ENCODE measurements at regions not wholly inside any gene's neighbourhood (a gene's known extent, or its start where the extent isn't known, plus 50 kb on each side); places are given as distances from the start of the nearest gene placed in this dataset.

DNA sequence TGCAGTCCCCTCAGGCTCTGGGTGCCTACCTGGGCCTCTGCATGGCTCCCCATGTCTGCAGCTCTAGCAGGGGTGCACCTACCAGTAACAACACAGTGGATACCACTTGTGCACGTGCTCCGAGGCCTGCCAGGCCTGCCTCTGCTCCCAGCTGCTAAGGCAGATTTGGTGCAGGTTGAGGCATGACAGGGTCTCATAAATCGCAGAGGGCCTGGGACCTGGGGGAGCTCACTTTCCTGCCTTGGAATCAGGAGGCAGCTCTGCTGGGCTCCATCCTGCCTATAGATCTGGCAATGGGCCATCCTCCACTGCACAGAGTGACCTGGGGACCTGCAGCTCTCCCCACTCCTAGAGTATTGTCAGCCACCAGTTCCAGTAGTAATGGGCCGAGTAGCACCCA, 121.9 kb upstream of the CXCL14 start:
- ATAC-seq (no peak; a peak in 1 of 6 replicates), FAIRE-seq (no peak), DNase-seq (ENCODE audit: low read depth in 1 of 2, low spot score in 1 of 2) (no peak)
- POLR2A ChIA-PET: no interaction called here
- Histone ChIP-seq H3K27ac (no peak overlapping the region), H3K4me3 (no peak overlapping the region), H3K4me2 (no peak overlapping the region), H3K4me1 (no peaks in the 10 kb centered on the region), H3K9me3 (no peaks in the 10 kb centered on the region)
- CTCF ChIA-PET: no interaction called here
- WGBS (ENCODE audit: missing lambda C conversion rate): 52% methylated on average over 4 of the region's 4 CpGs
- TF ChIP-seq RAD21 (conservative IDR thresholded peaks at IDR 0.05 in 1 of 2, IDR thresholded peaks at IDR 0.05 in 1 of 2): no peak
- no peak for TF ChIP-seq RNF2 (IDR thresholded peaks at IDR 0.05; ENCODE audit: borderline replicate concordance, low read depth)
- no peak for TF ChIP-seq RFX5 (IDR thresholded peaks at IDR 0.05)
- no peak for TF ChIP-seq HOXB13 (CRISPR knock-in tag; IDR thresholded peaks at IDR 0.05; ENCODE audit: low read depth)

DNA sequence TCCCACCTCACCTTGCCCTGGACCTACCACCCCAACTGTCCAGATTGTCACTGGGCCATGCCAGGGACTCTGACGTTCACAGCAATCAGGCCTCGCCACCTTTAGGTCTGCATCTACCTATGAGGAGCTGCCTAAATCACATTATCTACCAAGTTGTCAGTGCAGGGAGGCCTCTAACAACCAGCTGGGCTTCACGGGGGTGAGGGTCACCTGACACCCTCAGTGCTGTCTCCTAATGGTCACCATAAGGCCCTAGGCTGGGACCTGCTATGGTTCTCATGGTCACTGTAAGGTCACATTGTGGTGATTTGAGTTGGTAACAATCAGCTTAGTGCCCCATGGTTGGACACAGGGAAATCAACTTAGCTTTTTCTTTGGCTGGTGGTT, 119.2 kb upstream of the CXCL14 start:
- no peak for DNase-seq (ENCODE audit: low read depth in 1 of 2, low spot score in 1 of 2)
- TF ChIP-seq JUN (IDR thresholded peaks at IDR 0.05): no peak
- no peak for TF ChIP-seq TFCP2L1 (CRISPR knock-in tag; IDR thresholded peaks at IDR 0.05)
- TF ChIP-seq RNF2 (IDR thresholded peaks at IDR 0.05; ENCODE audit: borderline replicate concordance, low read depth): no peak
- no peak for TF ChIP-seq POLR2A (IDR thresholded peaks at IDR 0.05; ENCODE audit: low read length)
- TF ChIP-seq, protein P1, sequence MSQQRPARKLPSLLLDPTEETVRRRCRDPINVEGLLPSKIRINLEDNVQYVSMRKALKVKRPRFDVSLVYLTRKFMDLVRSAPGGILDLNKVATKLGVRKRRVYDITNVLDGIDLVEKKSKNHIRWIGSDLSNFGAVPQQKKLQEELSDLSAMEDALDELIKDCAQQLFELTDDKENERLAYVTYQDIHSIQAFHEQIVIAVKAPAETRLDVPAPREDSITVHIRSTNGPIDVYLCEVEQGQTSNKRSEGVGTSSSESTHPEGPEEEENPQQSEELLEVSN (IDR thresholded peaks at IDR 0.05; ENCODE audit: borderline replicate concordance, low read depth): no peak
- no peak for TF ChIP-seq BCL3 (IDR thresholded peaks at IDR 0.05)
- TF ChIP-seq ZFP36 (IDR thresholded peaks at IDR 0.05; ENCODE audit: borderline replicate concordance, partially characterized antibody): no peak
- no peak for TF ChIP-seq ESRRA (IDR thresholded peaks at IDR 0.05; ENCODE audit: borderline replicate concordance, low read length)
- TF ChIP-seq, protein P2, sequence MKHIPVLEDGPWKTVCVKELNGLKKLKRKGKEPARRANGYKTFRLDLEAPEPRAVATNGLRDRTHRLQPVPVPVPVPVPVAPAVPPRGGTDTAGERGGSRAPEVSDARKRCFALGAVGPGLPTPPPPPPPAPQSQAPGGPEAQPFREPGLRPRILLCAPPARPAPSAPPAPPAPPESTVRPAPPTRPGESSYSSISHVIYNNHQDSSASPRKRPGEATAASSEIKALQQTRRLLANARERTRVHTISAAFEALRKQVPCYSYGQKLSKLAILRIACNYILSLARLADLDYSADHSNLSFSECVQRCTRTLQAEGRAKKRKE (CRISPR knock-in tag; IDR thresholded peaks at IDR 0.05; ENCODE audit: low read depth): no peak
- TF ChIP-seq ZSCAN20 (CRISPR knock-in tag; IDR thresholded peaks at IDR 0.05): no peak
- TF ChIP-seq CEBPB (IDR thresholded peaks at IDR 0.05): no peak
- no peak for TF ChIP-seq NFE2L2 (conservative IDR thresholded peaks at IDR 0.05; ENCODE audit: low read length)
- no peak for TF ChIP-seq MAFK (IDR thresholded peaks at IDR 0.05; ENCODE audit: partially characterized antibody)
- TF ChIP-seq, protein P3, sequence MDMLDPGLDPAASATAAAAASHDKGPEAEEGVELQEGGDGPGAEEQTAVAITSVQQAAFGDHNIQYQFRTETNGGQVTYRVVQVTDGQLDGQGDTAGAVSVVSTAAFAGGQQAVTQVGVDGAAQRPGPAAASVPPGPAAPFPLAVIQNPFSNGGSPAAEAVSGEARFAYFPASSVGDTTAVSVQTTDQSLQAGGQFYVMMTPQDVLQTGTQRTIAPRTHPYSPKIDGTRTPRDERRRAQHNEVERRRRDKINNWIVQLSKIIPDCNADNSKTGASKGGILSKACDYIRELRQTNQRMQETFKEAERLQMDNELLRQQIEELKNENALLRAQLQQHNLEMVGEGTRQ (IDR thresholded peaks at IDR 0.05): no peak
- TF ChIP-seq EP300 (IDR thresholded peaks at IDR 0.05): no peak
- TF ChIP-seq HES2 (IDR thresholded peaks at IDR 0.05): no peak
- TF ChIP-seq TP53 (CRISPR knock-in tag; IDR thresholded peaks at IDR 0.05): no peak
- ChIA-PET CTCF (interaction anchor here (0.8 to 0.9 kb wide), 2 partner anchors 26 to 146 kb away, joined by 3 read pairs; no protein-coding TSS in a partner anchor), POLR2A (no interaction called here)
- H3K27ac ChIP-seq: no peak overlapping the region
- H3K4me3 ChIP-seq: no peak overlapping the region
- no peaks in the 10 kb centered on the region for H3K4me1 ChIP-seq
- H3K9me3 ChIP-seq: no peaks in the 10 kb centered on the region
- H3K4me2 ChIP-seq: no peak overlapping the region
- FAIRE-seq: no peak
- 26% methylated on average over 3 of the region's 3 CpGs for WGBS (ENCODE audit: missing lambda C conversion rate)
- no peak for ATAC-seq

DNA sequence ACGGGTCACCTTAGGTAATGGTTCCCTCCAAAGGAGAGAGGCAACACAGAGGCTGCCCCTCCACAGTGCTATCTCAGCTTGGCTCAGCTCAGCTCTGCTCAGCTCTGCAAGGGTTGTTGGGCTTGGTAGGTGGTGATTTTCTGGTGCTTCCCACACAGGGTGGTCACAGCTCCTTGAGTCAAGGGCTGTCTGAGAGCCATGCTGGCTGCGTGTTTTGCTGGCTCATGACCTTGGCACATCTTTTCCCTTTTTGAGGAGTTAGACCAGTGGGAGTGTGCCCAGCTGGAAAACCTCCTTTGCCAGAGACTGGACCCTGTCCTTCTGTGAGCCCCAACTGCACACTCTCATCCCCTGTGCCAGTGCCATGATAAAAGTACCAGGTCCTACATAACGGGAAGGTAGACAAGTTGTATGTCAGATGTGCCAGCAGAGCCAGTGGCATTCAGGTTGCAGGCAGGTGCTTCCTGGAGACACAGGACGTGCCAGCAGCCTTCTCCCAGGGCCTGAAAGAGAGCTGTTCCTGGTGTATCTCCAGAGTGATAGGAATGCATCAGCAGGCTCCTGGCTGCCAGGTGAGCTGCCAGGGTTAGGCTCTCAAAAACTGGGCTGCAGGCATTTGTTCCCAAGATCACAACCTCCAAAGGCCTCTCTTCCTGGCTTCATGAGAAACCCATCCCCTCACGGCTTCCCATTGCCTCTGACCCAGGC, 118.6 kb upstream of the CXCL14 start:
- WGBS (ENCODE audit: missing lambda C conversion rate): 36% methylated on average over 5 of the region's 5 CpGs
- POLR2A ChIA-PET: no interaction called here
- FAIRE-seq (no peak), DNase-seq (ENCODE audit: low read depth in 1 of 2, low spot score in 1 of 2) (no peak), ATAC-seq (no peak)
- no peak overlapping the region for H3K4me3 ChIP-seq
- no peaks in the 10 kb centered on the region for H3K4me1 ChIP-seq
- no peak overlapping the region for H3K27ac ChIP-seq
- no peak overlapping the region for H3K4me2 ChIP-seq
- no peaks in the 10 kb centered on the region for H3K9me3 ChIP-seq
- CTCF ChIA-PET: interaction anchor here (0.8 to 0.9 kb wide), 2 partner anchors 26 to 145 kb away, joined by 3 read pairs; no protein-coding TSS in a partner anchor
- TF ChIP-seq SMC3 (IDR thresholded peaks at IDR 0.05) (no peak), PBX3 (IDR thresholded peaks at IDR 0.05) (no peak), HMGXB4 (CRISPR knock-in tag; IDR thresholded peaks at IDR 0.05; ENCODE audit: borderline replicate concordance) (no peak), HOXB13 (CRISPR knock-in tag; IDR thresholded peaks at IDR 0.05; ENCODE audit: low read depth) (no peak), ZFP36 (IDR thresholded peaks at IDR 0.05; ENCODE audit: borderline replicate concordance, partially characterized antibody) (no peak), TFCP2L1 (CRISPR knock-in tag; IDR thresholded peaks at IDR 0.05) (no peak), HES2 (IDR thresholded peaks at IDR 0.05) (no peak)
- TF ChIP-seq, protein P2 (CRISPR knock-in tag; IDR thresholded peaks at IDR 0.05; ENCODE audit: low read depth): no peak
- TF ChIP-seq, protein P3 (IDR thresholded peaks at IDR 0.05): no peak

Data from A549 (cell line).